SK-N-SH (cell line): ENCODE measurements at regions not wholly inside any gene's neighbourhood (a gene's known extent, or its start where the extent isn't known, plus 50 kb on each side); places are given as distances from the start of the nearest gene placed in this dataset.

Experiments used
- CHD2 ChIP-seq: fragments of 150-350 bp; IDR thresholded peaks from 2 replicates; pipeline ENCODE4 v1.6.1; 2018; ENCODE audit warnings: low read length; ENCODE audit not compliant: partially characterized antibody
- FOXM1 ChIP-seq: IDR thresholded peaks from 2 replicates; pipeline ENCODE4 v1.4.0; 2012; ENCODE audit warnings: low read depth, mild to moderate bottlenecking
- JUND ChIP-seq: IDR thresholded peaks from 2 replicates; pipeline ENCODE4 v1.4.0; 2012
- MEF2A ChIP-seq: IDR thresholded peaks from 2 replicates; pipeline ENCODE4 v1.4.0; 2012; ENCODE audit warnings: low read depth, borderline replicate concordance
- TAF1 ChIP-seq: IDR thresholded peaks from 2 replicates; pipeline ENCODE4 v1.6.1; 2012; ENCODE audit warnings: low read depth, mild to moderate bottlenecking, low read length, moderate library complexity, borderline replicate concordance
- TF ChIP-seq, protein P1 (sequence below): fragments of 200-600 bp; sonication (generic); IDR thresholded peaks from 2 replicates; pipeline ENCODE4 v1.6.1; 2017; ENCODE audit warnings: antibody characterized with exemption, mild to moderate bottlenecking, moderate library complexity

DNA sequence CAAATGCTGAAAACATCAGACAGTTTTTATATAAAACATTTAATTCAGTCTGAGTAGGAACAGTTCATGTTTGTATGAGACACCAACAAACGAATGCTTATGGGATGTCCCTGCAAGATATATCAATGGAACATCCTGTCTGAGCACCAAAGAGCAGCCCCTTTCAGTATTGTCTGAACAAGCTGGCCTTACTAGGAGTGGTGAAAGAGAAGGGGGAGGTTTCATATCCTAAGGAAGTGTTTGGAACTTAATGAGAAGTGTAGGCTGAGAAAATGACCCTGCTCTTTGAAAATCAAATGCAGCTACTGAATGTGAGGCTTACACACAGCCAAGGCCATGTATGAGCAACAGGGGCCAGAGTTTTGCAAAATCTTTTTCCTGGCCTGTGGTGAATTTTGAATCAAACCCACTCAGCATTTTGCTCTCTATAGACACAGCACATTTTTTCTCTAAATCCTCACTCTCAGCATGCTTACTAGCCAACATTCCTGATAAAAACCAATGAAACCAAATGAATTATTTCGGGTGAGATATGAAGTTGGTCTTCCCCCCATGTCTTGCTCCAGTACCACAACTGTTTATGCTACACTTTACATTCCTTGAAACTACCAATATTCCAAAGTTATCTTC, 119.4 kb downstream of the LUZP4 start:
- TF ChIP-seq JUND (no peak), CHD2 (no peak), TAF1 (no peak), MEF2A (no peak), FOXM1 (no peak)
- TF ChIP-seq, protein P1, sequence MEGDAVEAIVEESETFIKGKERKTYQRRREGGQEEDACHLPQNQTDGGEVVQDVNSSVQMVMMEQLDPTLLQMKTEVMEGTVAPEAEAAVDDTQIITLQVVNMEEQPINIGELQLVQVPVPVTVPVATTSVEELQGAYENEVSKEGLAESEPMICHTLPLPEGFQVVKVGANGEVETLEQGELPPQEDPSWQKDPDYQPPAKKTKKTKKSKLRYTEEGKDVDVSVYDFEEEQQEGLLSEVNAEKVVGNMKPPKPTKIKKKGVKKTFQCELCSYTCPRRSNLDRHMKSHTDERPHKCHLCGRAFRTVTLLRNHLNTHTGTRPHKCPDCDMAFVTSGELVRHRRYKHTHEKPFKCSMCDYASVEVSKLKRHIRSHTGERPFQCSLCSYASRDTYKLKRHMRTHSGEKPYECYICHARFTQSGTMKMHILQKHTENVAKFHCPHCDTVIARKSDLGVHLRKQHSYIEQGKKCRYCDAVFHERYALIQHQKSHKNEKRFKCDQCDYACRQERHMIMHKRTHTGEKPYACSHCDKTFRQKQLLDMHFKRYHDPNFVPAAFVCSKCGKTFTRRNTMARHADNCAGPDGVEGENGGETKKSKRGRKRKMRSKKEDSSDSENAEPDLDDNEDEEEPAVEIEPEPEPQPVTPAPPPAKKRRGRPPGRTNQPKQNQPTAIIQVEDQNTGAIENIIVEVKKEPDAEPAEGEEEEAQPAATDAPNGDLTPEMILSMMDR = no peak
